Sigmoid colon (tissue), 6 donors: ENCODE measurements at regions not wholly inside any gene's neighbourhood (a gene's known extent, or its start where the extent isn't known, plus 50 kb on each side); places are given as distances from the start of the nearest gene placed in this dataset.
"Not testable (repeated sequence)": the region's sequence is repeated elsewhere in the genome, so short reads cannot be mapped to it uniquely, and the experiment has no call there.

ENCODE experiments used
- DNase-seq: peaks from one replicate; pipeline ENCODE4 v3.0.0-alpha.2; 2019
- H3K27ac ChIP-seq, 4 donors: fragments of 200-600 bp; sonication (generic); one replicate each; pipeline ENCODE4 v1.5.1; 2016 to 2019; ENCODE audit warnings: mild to moderate bottlenecking in 1 of 4
- H3K27me3 ChIP-seq, 3 donors: fragments of 200-600 bp; sonication (generic); one replicate each; pipeline ENCODE4 v1.5.1; 2019; ENCODE audit warnings: mild to moderate bottlenecking in 1 of 3
- H3K36me3 ChIP-seq, 4 donors: fragments of 200-600 bp; sonication (generic); one replicate each; pipeline ENCODE4 v1.5.1; 2016 to 2019
- H3K4me1 ChIP-seq, 4 donors: fragments of 200-600 bp; sonication (generic); one replicate each; pipeline ENCODE4 v1.5.1; 2017 to 2019
- H3K4me3 ChIP-seq, 4 donors: fragments of 200-600 bp; sonication (generic); one replicate each; pipeline ENCODE4 v1.5.1; 2017 to 2019; ENCODE audit warnings: mild to moderate bottlenecking in 2 of 4, moderate library complexity in 1 of 4
- H3K9me3 ChIP-seq, 4 donors: fragments of 200-600 bp in 3 of 4; sonication (generic) in 3 of 4; one replicate each; pipeline versions ENCODE4 v1.5.1 to v1.6.1; 2013 to 2019
- CTCF ChIP-seq, 4 experiments: fragments of 450-650 bp in 3 of 4; fragments of 200-600 bp in 1 of 4; IDR thresholded peaks; one replicate each; pipeline ENCODE4 v1.5.1; 2016 to 2019; ENCODE audit warnings: antibody characterized with exemption in 4 of 4, mild to moderate bottlenecking in 3 of 4, moderate library complexity in 2 of 4
- EP300 ChIP-seq, 4 donors: sonication (generic); formaldehyde crosslinking; IDR thresholded peaks; one replicate each; pipeline ENCODE4 v1.6.1; 2017; ENCODE audit warnings: antibody characterized with exemption in 4 of 4
- POLR2A ChIP-seq, 2 donors: fragments of 450-650 bp; IDR thresholded peaks; one replicate each; pipeline ENCODE4 v1.6.1; 2016; ENCODE audit warnings: antibody characterized with exemption in 2 of 2, mild to moderate bottlenecking in 2 of 2, moderate library complexity in 2 of 2
- POLR2AphosphoS5 ChIP-seq, 4 donors: sonication (generic); formaldehyde crosslinking; IDR thresholded peaks; one replicate each; pipeline ENCODE4 v1.6.1; 2017; ENCODE audit warnings: antibody characterized with exemption in 4 of 4
- WGBS, 2 donors: extraction: QIAGEN DNeasy Blood & Tissue Kit; methylation state at CpG; one replicate each; pipeline ENCODE4 v1.1.7; 2013; 5-methylcytosine and 5-hydroxymethylcytosine counted together
- intact Hi-C: fragments of 100-400 bp; cut with DNase I; formaldehyde crosslinking; loops from one replicate; pipeline ENCODE4 v1.15.1; 2023
- donor health status: healthy with polysubstance abuse.
- donor health status: healthy.

GRCh38 chr14:76292561-76292960 is 83.4 kb upstream of the ESRRB start:
- Histone ChIP-seq H3K27me3 (no peaks in the 10 kb centered on the region), H3K4me1 (no peaks in the 10 kb centered on the region), H3K36me3 (no peaks in the 10 kb centered on the region), H3K4me3 (no peak overlapping the region), H3K9me3 (no peaks in the 10 kb centered on the region), H3K27ac (no peak overlapping the region)
- intact Hi-C loops, result no loop called here
- WGBS, 2 donors, result 90 to 93% methylated on average over 10 of the region's 10 CpGs
- DNase-seq, result no peak
- TF ChIP-seq EP300 (IDR thresholded peaks at IDR 0.05), result no peak
- no peak for TF ChIP-seq POLR2A (IDR thresholded peaks at IDR 0.05)
- no peak for TF ChIP-seq CTCF (IDR thresholded peaks at IDR 0.05)
- no peak for TF ChIP-seq POLR2AphosphoS5 (IDR thresholded peaks at IDR 0.05)

DNA sequence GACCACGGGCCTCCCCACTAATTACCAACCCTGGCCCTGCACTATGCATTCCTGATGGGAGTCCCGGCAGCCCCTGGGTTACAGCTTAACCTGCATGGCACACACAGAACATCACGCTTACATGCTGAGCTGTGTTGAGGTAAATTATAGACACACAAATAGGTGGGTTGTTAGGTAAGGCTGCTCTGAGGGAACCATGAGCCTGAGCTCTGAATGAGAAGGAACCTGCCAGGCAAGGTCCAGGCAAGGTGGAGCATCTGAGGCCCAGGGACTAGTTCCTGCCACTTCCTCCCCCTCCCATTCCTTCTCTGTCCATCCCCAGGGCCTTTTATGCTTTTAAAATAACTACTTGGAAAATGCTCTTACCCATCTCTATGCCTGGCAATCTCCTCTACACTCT is 82.7 kb upstream of the ESRRB start:
- no peaks in the 10 kb centered on the region for H3K27me3 ChIP-seq
- no peak for TF ChIP-seq EP300 (IDR thresholded peaks at IDR 0.05)
- no peak for TF ChIP-seq POLR2A (IDR thresholded peaks at IDR 0.05)
- TF ChIP-seq CTCF (IDR thresholded peaks at IDR 0.05), result no peak
- no peak for TF ChIP-seq POLR2AphosphoS5 (IDR thresholded peaks at IDR 0.05)
- no peaks in the 10 kb centered on the region for H3K9me3 ChIP-seq
- H3K4me1 ChIP-seq, result no peaks in the 10 kb centered on the region
- no peak overlapping the region for H3K4me3 ChIP-seq
- intact Hi-C loops, result no loop called here
- DNase-seq, result no peak
- 75 to 81% methylated on average over 3 of the region's 3 CpGs for WGBS, 2 donors
- no peak overlapping the region for H3K27ac ChIP-seq
- no peaks in the 10 kb centered on the region for H3K36me3 ChIP-seq

GRCh38 chr14:76293923-76294322 is 82.0 kb upstream of the ESRRB start:
- H3K27me3 ChIP-seq, result no peaks in the 10 kb centered on the region
- H3K9me3 ChIP-seq, result no peaks in the 10 kb centered on the region
- H3K36me3 ChIP-seq, result no peaks in the 10 kb centered on the region
- intact Hi-C loops, result no loop called here
- TF ChIP-seq EP300 (IDR thresholded peaks at IDR 0.05), result no peak
- TF ChIP-seq POLR2AphosphoS5 (IDR thresholded peaks at IDR 0.05), result no peak
- TF ChIP-seq CTCF (IDR thresholded peaks at IDR 0.05), result no peak
- no peak overlapping the region for H3K4me3 ChIP-seq
- no peak for DNase-seq
- H3K27ac ChIP-seq, result no peak overlapping the region
- no peaks in the 10 kb centered on the region for H3K4me1 ChIP-seq
- WGBS, 2 donors, result 21 to 66% methylated on average over 3 of the region's 3 CpGs

DNA sequence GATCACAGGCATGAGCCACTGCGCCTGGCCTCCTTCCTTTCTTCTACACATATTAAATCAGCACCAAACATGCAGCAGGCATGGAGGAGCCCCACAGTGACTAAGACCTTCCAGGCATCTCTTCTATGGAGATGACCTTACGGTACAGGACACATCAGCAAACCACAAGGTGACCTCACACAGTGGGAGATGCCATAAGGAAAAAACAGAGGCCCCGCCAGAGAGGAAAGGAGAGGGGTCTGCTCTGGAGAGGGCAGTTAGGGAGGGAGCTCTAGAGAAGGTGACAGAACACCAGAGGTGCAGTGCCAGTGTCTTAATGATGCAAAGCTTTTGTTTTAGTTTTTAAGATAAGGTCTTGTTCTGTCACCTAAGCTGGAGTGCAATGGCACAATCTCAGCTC is 81.1 kb upstream of the ESRRB start:
- DNase-seq, result no peak
- no peak overlapping the region for H3K27ac ChIP-seq
- H3K4me3 ChIP-seq, result no peak overlapping the region
- TF ChIP-seq EP300 (IDR thresholded peaks at IDR 0.05), result no peak
- TF ChIP-seq CTCF (IDR thresholded peaks at IDR 0.05), result no peak
- TF ChIP-seq POLR2AphosphoS5 (IDR thresholded peaks at IDR 0.05), result no peak
- no peak for TF ChIP-seq POLR2A (IDR thresholded peaks at IDR 0.05)
- H3K27me3 ChIP-seq, result no peaks in the 10 kb centered on the region
- no peaks in the 10 kb centered on the region for H3K4me1 ChIP-seq
- H3K36me3 ChIP-seq, result no peaks in the 10 kb centered on the region
- H3K9me3 ChIP-seq, result no peaks in the 10 kb centered on the region
- intact Hi-C loops, result no loop called here
- 88 to 94% methylated on average over 3 of the region's 3 CpGs for WGBS, 2 donors

DNA sequence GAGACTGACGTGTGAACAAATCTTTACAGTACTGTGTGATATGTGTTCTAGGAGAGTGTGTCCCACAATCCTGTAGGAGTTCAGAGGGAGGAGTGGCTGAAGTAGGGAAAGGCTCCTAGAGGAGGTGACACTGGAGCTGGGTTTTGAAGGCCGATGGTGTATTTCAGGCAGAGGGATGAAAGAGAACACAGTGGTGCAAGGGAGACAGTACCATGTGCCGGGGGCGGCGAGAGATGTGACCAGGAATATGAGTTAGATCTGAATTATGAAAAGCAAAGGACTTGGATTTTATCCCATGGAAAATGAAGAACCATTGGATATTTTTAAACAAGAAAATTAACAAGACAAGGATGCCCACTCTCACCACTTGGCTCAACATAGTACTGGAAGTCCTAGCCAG is 77.0 kb upstream of the ESRRB start:
- no peak overlapping the region for H3K4me3 ChIP-seq
- H3K27ac ChIP-seq, result no peak overlapping the region
- 83 to 94% methylated on average over 5 of the region's 5 CpGs for WGBS, 2 donors
- no peaks in the 10 kb centered on the region for H3K36me3 ChIP-seq
- no peaks in the 10 kb centered on the region for H3K27me3 ChIP-seq
- DNase-seq, result no peak
- TF ChIP-seq EP300 (IDR thresholded peaks at IDR 0.05) (no peak), CTCF (IDR thresholded peaks at IDR 0.05) (no peak), POLR2AphosphoS5 (IDR thresholded peaks at IDR 0.05) (no peak), POLR2A (IDR thresholded peaks at IDR 0.05) (no peak)
- intact Hi-C loops, result no loop called here
- H3K4me1 ChIP-seq, result no peaks in the 10 kb centered on the region
- H3K9me3 ChIP-seq, result no peaks in the 10 kb centered on the region

DNA sequence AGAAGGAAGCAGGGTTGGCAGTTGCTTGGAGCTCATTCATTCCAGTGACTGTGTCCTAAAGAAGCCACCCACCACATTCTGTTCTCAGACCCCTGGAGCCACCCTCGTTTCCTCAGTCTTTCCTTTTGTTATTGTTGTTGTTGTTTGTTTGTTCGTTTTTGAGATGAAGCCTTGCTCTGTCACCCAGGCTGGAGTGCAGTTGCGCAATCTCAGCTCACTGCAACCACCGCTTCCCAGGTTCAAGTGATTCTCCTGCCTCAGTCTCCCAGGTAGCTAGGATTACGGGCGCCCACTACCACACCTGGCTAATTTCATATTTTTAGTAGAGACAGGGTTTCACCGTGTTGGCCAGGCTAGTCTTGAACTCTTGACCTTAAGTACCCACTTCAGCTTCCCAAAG is 72.7 kb upstream of the ESRRB start:
- intact Hi-C loops, H3K36me3 ChIP-seq, H3K27ac ChIP-seq, DNase-seq, H3K9me3 ChIP-seq, H3K4me3 ChIP-seq, H3K4me1 ChIP-seq, H3K27me3 ChIP-seq: not testable (repeated sequence)
- WGBS, 2 donors, result 80 to 85% methylated on average over 7 of the region's 7 CpGs
